H1 (cell line): ENCODE measurements at regions not wholly inside any gene's neighbourhood (a gene's known extent, or its start where the extent isn't known, plus 50 kb on each side); places are given as distances from the start of the nearest gene placed in this dataset.

ENCODE experiments used
- CHD2 ChIP-seq: IDR thresholded peaks from 2 replicates; pipeline ENCODE4 v1.6.1; 2012; ENCODE audit warnings: low read length, improper control_type of control experiment
- JUND ChIP-seq: IDR thresholded peaks from 2 replicates; pipeline ENCODE4 v1.6.1; 2011; ENCODE audit warnings: mild to moderate bottlenecking, improper control_type of control experiment, low read length
- POU5F1 ChIP-seq: IDR thresholded peaks from 2 replicates; pipeline ENCODE4 v1.6.1; 2011; ENCODE audit warnings: low read depth, mild to moderate bottlenecking, low read length, moderate library complexity
- SP1 ChIP-seq: IDR thresholded peaks from 2 replicates; pipeline ENCODE4 v1.6.1; 2011; ENCODE audit warnings: low read depth, low read length
- TF ChIP-seq, protein P1 (sequence below): IDR thresholded peaks from 2 replicates; pipeline ENCODE4 v1.6.1; 2011; ENCODE audit warnings: low read length, improper control_type of control experiment

DNA sequence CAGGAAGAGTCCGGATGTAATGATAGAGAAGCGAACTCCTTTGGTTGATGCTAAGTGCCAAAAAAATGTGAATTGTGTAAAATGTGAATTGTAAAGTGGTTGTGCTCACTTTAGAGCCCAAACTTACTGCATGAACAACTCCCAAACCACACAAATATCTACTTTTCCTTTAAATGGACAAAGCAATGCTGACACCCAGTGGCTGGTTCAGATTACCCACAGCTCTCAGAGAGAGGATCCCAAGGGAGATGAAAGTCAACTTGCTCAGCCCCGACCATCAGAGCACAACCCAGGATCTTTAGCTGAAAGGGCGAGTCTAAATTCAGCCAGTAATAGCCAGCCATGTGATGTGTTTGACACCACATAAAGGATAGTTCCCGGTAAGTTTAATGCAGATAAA is 133.7 kb downstream of the NMUR2 start (continued):
- TF ChIP-seq, protein P1, sequence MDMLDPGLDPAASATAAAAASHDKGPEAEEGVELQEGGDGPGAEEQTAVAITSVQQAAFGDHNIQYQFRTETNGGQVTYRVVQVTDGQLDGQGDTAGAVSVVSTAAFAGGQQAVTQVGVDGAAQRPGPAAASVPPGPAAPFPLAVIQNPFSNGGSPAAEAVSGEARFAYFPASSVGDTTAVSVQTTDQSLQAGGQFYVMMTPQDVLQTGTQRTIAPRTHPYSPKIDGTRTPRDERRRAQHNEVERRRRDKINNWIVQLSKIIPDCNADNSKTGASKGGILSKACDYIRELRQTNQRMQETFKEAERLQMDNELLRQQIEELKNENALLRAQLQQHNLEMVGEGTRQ = no peak
- TF ChIP-seq POU5F1 (no peak), CHD2 (no peak), JUND (no peak), SP1 (no peak)
